ENCODE measurements at regions not wholly inside any gene's neighbourhood (a gene's known extent, or its start where the extent isn't known, plus 50 kb on each side); places are given as distances from the start of the nearest gene placed in this dataset.

DNA sequence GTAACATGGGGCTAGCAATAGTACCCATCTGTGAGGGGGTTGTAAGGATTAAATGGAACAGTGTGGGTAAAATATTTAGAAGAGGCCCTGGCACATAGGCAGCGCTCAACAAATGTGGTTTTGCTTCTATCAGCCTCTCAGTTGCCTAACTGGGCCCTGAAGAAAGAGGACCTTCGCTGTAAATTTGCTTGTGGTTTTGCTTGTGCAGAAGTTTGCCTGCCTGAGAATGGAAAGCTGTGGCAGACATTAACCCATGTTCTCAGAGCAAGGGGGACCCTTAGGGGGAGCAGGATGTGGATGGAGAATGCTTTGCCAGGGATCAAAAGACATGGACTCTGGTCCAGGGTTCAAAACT, 160.1 kb downstream of the BRMS1L start:
- Mint-ChIP-seq H3K36me3 (ENCODE audit: low read depth) (no peaks in the 10 kb centered on the region), H3K9me3 (no peaks in the 10 kb centered on the region), H3K4me1 (ENCODE audit: low read depth) (peaks cover 9% of the 10 kb centered on the region), H3K27me3 (no peaks in the 10 kb centered on the region), H3K27ac (no peak overlapping the region), H3K4me3 (no peak overlapping the region)

DNA sequence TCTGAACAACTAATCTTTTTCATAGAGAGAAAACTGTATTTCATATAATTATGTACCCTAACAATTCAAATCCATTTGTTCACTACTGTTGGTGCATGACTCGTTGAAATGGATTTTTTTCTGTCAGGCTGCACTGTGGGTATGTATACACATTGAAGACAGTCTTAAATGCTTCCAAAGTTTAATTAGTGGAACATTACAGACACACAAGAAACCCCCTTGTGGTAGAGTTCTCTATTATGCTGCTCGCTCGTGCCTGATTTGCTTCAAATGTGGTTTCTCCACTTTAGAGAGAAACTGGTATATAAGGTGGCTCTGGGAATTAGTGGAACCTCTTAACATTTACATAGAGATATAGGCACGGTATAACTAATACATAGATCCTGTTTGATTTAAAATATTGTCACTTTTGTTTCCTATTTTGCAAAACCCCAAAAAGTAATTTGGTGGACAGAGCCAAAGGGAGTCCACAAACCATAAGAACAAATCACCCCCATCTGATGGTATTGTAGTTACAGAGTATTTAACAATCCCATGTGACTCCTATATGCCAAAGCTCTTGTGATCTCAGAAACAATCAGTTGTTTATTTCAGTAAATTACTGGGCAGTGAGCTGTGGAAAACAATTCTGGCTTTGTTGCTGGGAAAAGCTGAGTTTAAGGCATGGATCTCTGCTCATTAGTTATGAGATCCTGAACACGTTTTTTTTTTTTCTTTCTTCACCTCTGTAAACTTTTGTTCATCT, 159.5 kb downstream of the BRMS1L start:
- no peaks in the 10 kb centered on the region for H3K36me3 Mint-ChIP-seq (ENCODE audit: low read depth)
- H3K9me3 Mint-ChIP-seq = no peaks in the 10 kb centered on the region
- no peaks in the 10 kb centered on the region for H3K27me3 Mint-ChIP-seq
- H3K27ac Mint-ChIP-seq = no peak overlapping the region
- peaks cover 9% of the 10 kb centered on the region for H3K4me1 Mint-ChIP-seq (ENCODE audit: low read depth)
- no peak overlapping the region for H3K4me3 Mint-ChIP-seq

DNA sequence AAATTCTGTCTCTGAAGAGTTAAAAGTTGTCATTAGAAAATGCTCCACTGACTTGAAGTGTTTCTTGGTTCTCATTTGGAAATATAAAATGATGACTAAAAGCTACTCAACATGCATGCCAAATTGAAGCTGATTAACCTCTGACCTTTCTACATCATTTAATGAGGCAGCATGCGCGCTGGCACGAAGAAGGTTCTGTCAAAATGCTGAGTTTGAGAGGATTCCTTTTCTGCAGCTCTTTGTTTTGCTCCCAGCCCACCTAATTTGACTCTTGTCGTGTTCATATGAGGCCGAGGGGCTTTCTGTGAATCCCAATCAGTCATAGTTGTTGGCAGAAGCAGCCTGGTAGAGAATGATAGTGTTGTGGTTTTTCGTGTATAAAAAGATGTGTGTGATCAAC, 153.4 kb downstream of the BRMS1L start:
- Mint-ChIP-seq H3K9me3 (peaks cover 3% of the 10 kb centered on the region), H3K4me3 (no peak overlapping the region), H3K36me3 (ENCODE audit: low read depth) (no peaks in the 10 kb centered on the region), H3K27me3 (no peaks in the 10 kb centered on the region), H3K27ac (no peak overlapping the region), H3K4me1 (ENCODE audit: low read depth) (no peaks in the 10 kb centered on the region)

DNA sequence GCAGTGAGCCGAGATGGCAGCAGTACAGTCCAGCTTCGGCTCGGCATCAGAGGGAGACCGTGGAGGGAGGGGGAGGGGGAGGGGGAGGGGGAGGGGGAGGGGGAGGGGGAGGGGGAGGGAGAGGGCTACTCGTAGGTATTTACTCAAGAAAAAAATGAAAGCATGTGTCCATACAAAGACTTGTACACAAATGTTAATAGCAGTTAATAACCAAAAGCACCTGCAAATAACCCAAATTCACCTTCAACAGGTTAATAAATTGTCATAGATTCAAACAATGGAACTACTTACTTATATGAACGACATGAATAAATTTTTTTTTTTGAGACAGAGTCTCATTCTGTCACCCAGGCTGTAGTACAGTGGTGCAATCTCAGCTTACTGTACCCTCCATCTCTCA, 152.4 kb downstream of the BRMS1L start:
- Mint-ChIP-seq H3K4me1 (ENCODE audit: low read depth) (no peaks in the 10 kb centered on the region), H3K27me3 (no peaks in the 10 kb centered on the region), H3K9me3 (peaks cover 3% of the 10 kb centered on the region), H3K4me3 (no peak overlapping the region), H3K27ac (no peak overlapping the region), H3K36me3 (ENCODE audit: low read depth) (no peaks in the 10 kb centered on the region)

DNA sequence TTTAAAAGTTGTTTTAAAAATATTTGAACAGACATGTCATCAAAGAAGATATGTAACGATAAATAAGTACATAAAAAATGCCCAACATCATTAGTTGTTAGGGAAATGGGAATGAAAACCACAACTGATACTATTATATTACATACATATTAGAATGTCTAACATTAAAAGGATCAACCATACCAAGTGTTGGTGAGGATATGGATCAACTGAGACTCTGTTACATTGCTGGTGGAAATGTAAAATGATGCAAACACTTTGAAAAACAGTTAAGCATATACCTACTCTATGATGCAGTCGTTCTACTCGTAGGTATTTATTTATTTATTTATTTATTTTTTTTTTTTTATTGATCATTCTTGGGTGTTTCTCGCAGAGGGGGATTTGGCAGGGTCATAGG, 149.7 kb downstream of the BRMS1L start:
- Mint-ChIP-seq H3K4me3 (no peak overlapping the region), H3K36me3 (ENCODE audit: low read depth) (no peaks in the 10 kb centered on the region), H3K27ac (no peak overlapping the region), H3K4me1 (ENCODE audit: low read depth) (no peaks in the 10 kb centered on the region), H3K27me3 (no peaks in the 10 kb centered on the region), H3K9me3 (peaks cover 3% of the 10 kb centered on the region)

DNA sequence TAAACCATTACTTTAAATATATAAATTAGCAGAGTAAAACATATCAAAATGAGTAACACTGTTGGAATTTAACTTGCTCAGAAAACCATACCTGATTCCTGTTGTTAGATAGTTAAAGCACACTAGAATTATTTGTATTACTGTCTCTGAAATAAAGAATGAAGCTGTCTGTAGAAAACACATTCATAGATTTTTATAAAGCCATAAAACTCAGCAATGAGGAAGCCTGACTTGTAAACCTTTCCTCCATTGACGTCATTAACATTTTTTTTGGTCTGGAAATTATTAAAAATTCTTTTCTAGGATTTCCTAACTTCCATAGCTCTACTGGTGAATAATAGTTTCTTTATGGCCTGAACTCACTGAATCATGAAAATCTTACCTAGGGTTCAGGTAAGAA, 147.6 kb downstream of the BRMS1L start:
- Mint-ChIP-seq H3K4me3 (no peak overlapping the region), H3K9me3 (peaks cover 3% of the 10 kb centered on the region), H3K27me3 (no peaks in the 10 kb centered on the region), H3K4me1 (ENCODE audit: low read depth) (no peaks in the 10 kb centered on the region), H3K36me3 (ENCODE audit: low read depth) (no peaks in the 10 kb centered on the region), H3K27ac (no peak overlapping the region)

DNA sequence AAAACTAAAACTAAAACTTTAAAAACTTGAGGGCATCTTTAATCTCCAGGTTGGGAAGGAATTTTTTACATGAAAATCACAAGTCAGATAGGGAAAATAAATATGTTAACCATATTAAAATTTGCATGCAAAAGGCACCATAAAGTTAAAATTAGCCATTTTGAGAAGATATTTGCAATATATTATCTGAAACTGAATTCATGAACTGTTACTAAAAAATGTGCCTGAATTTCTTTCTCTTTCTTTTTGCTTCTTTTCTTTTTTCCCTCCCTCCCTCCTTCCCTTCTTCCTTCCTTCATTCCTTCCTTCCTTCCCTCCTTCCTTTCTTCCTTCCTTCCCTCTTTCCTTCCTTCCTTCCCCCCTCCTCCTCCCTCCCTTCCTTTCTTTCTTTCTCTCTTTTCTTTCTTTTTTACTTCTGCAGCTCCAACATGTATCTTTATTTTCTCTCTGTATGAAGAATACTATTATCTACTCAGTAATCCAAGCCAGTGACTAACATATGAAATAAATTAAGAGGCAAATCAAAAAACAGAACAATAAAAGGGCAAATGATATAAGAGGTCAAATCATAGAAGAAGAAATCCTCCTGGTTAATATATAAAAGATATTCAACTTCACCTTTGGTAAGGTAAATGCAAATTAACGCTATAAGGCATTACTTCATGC, 146.0 kb downstream of the BRMS1L start:
- Mint-ChIP-seq H3K9me3 (peaks cover 3% of the 10 kb centered on the region), H3K27ac (no peak overlapping the region), H3K27me3 (no peaks in the 10 kb centered on the region), H3K4me3 (no peak overlapping the region), H3K4me1 (ENCODE audit: low read depth) (no peaks in the 10 kb centered on the region), H3K36me3 (ENCODE audit: low read depth) (no peaks in the 10 kb centered on the region)

DNA sequence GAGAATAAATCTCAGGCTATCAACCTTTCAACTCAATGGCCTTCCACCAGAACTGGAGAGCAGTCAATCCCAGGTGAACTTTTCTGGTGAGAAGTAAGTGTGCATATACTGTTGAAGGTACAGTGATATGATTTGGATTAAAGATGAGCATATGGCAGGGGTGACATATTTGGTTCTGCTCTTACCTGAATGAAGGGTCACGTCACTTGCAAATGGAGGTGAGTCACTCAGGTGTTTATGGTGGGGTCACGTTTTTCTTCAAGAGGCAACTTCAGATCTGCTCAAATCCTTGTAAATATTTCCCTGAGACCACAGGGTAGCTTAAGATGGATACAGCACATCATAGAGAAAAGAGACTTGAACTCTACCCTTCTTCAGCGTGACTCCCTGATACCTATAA, 143.2 kb downstream of the BRMS1L start:
- Mint-ChIP-seq H3K9me3 (no peaks in the 10 kb centered on the region), H3K27me3 (no peaks in the 10 kb centered on the region), H3K36me3 (ENCODE audit: low read depth) (no peaks in the 10 kb centered on the region), H3K4me1 (ENCODE audit: low read depth) (no peaks in the 10 kb centered on the region), H3K27ac (no peak overlapping the region), H3K4me3 (no peak overlapping the region)

DNA sequence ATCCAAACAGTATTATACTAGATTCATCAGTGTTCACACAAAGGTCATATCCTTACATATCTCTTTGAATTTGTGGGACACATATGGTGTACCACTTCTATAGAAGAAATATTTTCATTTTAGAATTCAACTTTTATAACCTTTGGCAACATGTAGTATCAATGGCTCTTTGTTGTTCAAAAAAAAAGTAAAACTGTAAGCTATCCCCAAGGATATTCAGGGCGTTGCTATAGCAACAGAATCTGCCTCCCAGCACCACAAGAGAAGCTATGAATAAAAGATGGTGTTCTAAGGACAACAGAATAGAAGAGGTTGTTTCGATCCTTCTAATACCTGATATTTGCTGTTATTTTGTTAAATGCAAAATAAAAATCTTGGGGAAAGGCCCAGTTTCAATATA, 139.3 kb downstream of the BRMS1L start:
- Mint-ChIP-seq H3K9me3 (no peaks in the 10 kb centered on the region), H3K27me3 (no peaks in the 10 kb centered on the region), H3K27ac (no peak overlapping the region), H3K4me3 (no peak overlapping the region), H3K36me3 (ENCODE audit: low read depth) (no peaks in the 10 kb centered on the region), H3K4me1 (ENCODE audit: low read depth) (no peaks in the 10 kb centered on the region)

DNA sequence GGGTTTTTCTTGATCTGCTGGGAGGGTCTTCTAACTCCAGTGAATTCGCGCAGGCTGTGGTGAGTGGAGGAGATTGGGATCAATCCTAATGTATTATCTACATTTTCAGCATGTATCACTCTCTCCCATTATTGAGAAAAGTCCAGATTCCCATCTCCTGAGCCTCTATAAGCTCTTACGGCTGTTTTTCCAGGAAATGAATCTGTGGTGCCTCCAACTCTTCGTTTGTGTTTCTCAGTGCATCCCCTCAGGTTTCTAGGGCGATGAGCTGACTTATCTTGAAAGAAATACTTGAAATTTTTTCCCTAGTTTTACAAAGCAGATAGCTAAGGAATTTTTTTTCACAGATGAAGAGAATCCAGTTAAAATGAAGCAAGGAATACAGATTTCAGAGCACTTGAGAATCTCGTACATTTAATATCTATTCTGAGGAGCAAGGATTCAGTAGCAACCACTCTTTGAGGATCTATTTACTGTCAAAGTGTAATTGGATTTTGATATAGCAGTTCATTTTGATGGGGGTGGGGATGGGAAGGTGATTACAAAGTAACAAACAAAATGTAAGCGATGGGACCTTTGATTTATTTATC, 138.7 kb downstream of the BRMS1L start:
- H3K4me3 Mint-ChIP-seq = no peak overlapping the region
- no peaks in the 10 kb centered on the region for H3K27me3 Mint-ChIP-seq
- no peaks in the 10 kb centered on the region for H3K4me1 Mint-ChIP-seq (ENCODE audit: low read depth)
- H3K9me3 Mint-ChIP-seq = no peaks in the 10 kb centered on the region
- no peak overlapping the region for H3K27ac Mint-ChIP-seq
- no peaks in the 10 kb centered on the region for H3K36me3 Mint-ChIP-seq (ENCODE audit: low read depth)

DNA sequence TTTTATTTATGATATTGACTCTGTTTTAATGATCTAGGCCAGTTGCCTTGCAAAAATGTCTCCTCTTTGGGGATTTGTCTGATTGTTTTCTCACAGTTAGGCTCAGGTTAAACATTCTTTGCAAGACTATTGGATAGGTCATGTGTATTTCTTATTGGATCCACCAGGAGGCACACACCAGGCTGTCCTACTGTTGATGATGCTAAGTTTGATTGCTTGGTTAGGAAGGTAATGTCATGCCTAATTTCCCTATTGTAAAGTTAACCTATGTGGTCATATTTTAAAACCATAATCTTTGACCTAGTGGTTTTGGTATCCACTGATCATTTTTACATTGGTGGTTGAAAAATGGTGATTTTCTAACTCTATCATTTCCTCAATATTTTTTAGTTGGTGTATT, 137.1 kb downstream of the BRMS1L start:
- Mint-ChIP-seq H3K9me3 (no peaks in the 10 kb centered on the region), H3K27ac (no peak overlapping the region), H3K4me3 (no peak overlapping the region), H3K36me3 (ENCODE audit: low read depth) (no peaks in the 10 kb centered on the region), H3K27me3 (no peaks in the 10 kb centered on the region), H3K4me1 (ENCODE audit: low read depth) (no peaks in the 10 kb centered on the region)

DNA sequence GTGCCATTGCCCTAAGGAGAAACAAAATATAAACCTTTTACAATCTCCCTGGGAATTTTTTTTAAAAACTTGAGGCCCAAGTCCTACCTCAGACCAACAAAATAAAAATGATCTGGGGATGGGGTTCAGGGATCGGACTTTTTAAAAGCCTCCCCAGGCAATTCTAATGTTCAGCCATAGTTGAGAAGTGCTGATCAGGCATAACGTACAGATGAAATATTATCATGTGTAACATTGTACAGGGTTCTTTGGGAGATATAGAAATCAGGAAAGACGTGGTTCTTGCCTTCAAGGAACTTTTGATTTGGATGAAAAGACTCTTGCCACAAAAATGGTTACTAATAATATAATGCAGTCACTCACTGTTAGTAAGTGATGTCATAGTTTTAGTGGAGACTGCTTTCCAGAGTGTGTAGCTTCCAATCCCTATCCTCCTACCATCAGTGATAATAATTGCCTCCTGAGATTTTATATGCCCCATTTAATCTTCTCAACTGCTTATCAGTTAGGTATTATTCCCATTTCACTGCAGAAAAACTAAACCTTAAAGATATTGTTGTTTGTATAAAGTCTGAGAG, 135.6 kb downstream of the BRMS1L start:
- Mint-ChIP-seq H3K4me1 (ENCODE audit: low read depth) (no peaks in the 10 kb centered on the region), H3K36me3 (ENCODE audit: low read depth) (no peaks in the 10 kb centered on the region), H3K27ac (no peak overlapping the region), H3K27me3 (no peaks in the 10 kb centered on the region), H3K4me3 (no peak overlapping the region), H3K9me3 (no peaks in the 10 kb centered on the region)

DNA sequence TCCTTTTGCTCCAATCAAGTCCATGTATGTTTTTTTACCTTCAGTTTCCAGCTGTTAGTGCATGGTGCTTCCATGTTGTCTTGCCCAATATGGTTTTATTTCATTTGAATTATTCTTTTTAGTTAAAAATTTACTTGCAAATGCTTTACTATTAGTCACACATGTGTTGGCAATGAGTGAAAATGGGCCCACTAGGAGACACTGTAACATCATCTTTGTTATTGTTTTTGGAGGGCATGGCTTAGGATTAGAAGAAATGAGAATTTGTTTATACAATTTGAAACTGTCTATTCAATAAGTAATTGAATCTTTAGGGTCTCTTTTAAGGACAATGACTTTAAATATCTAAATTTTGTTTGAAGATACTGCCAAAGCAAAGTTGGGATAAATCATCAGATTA, 133.7 kb downstream of the BRMS1L start:
- Mint-ChIP-seq H3K27me3 (no peaks in the 10 kb centered on the region), H3K36me3 (ENCODE audit: low read depth) (no peaks in the 10 kb centered on the region), H3K9me3 (no peaks in the 10 kb centered on the region), H3K27ac (no peak overlapping the region), H3K4me3 (no peak overlapping the region), H3K4me1 (ENCODE audit: low read depth) (no peaks in the 10 kb centered on the region)

DNA sequence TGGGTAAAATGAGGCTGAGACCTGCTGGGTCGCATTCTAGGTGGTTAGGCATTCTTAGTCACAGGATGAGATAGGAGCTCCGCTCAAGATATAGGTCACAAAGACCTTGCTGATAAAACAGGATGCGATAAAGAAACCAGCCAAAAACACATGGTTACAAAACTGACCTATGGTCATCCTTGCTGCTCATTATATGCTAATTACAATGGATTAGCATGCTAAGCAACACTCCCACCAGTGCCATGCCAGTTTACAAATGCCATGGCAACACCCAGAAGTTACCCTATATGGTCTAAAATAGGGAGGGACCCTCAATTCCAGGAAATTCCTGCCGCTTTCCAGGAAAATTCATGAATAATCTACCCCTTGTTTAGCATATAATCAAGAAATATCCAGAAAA, 132.4 kb downstream of the BRMS1L start:
- H3K27me3 Mint-ChIP-seq = no peaks in the 10 kb centered on the region
- no peak overlapping the region for H3K27ac Mint-ChIP-seq
- H3K36me3 Mint-ChIP-seq (ENCODE audit: low read depth) = no peaks in the 10 kb centered on the region
- no peak overlapping the region for H3K4me3 Mint-ChIP-seq
- H3K9me3 Mint-ChIP-seq = no peaks in the 10 kb centered on the region
- H3K4me1 Mint-ChIP-seq (ENCODE audit: low read depth) = no peaks in the 10 kb centered on the region

DNA sequence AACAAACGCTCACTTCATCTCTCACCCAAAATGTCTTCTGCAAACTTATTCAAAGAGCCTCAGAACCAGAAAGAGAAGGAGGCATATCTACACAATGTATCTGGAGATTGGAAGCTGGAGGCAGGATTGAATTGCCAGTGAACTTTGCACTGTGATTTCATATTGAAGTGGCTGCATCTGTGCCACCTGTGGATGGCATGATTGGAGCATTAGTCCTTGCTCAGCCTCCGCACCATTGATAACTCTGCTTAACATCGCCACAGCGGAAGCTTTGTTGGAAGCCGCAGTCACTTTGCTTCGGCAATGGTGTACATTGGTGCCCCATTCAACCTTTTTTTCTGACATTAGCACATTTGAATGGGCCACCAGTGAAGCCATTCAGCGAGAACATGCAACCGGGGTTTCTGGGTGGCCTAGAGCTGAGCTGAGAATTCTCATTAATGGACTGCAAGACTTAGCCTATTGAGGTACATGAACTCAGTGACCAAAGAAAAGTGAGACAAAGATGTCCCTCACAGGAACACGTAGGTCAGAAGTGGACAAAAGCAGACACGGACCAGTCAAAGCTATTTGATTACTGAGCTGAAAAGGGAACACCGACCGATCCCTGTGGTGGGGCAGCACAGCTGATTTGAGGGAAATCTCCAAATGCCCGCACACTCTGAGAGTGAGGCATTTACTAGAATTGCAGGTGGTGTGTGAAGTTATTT, 130.4 kb downstream of the BRMS1L start:
- H3K36me3 Mint-ChIP-seq (ENCODE audit: low read depth) = no peaks in the 10 kb centered on the region
- H3K27me3 Mint-ChIP-seq = no peaks in the 10 kb centered on the region
- H3K9me3 Mint-ChIP-seq = no peaks in the 10 kb centered on the region

More for the DNA sequence above, 130.4 kb downstream of the BRMS1L start:
- Mint-ChIP-seq H3K27ac (no peak overlapping the region), H3K4me1 (ENCODE audit: low read depth) (no peaks in the 10 kb centered on the region), H3K4me3 (no peak overlapping the region)

All from stimulated activated naive CD8-positive, alpha-beta T cell treated with anti-CD3 and anti-CD28 coated beads, Interleukin-15, Interleukin-2, amounts not matched to agents 100 ng/mL and 50 ng/mL, for 24 hours (primary cell).